ENCODE measurements at regions not wholly inside any gene's neighbourhood (a gene's known extent, or its start where the extent isn't known, plus 50 kb on each side); places are given as distances from the start of the nearest gene placed in this dataset.

GRCh38 chr1:78370356-78370755 lies 120.4 kb upstream of the PTGFR start:
- Histone ChIP-seq H3K27me3 (ENCODE audit: insufficient read depth, low read length) (no peaks in the 10 kb centered on the region), H4K91ac (ENCODE audit: low read depth, low read length) (no peak overlapping the region), H4K12ac (ENCODE audit: low read depth, low read length) (no peak overlapping the region), H3K4me3 (ENCODE audit: low read depth, low read length) (no peak overlapping the region), H3K4ac (ENCODE audit: low read depth, low read length) (no peak overlapping the region), H3K4me2 (ENCODE audit: low read length) (no peak overlapping the region), H2AK5ac (ENCODE audit: low read length) (no peak overlapping the region), H2BK120ac (ENCODE audit: insufficient read depth, low read length, poor library complexity) (no peak overlapping the region), H2BK12ac (ENCODE audit: low read length) (no peak overlapping the region), H3K79me1 (ENCODE audit: low read length) (no peaks in the 10 kb centered on the region), H2AFZ (ENCODE audit: insufficient read depth, low read length, poor library complexity) (no peak overlapping the region), H3K79me2 (ENCODE audit: control insufficient read depth, insufficient read depth, low read length, poor library complexity) (no peaks in the 10 kb centered on the region), H2BK5ac (ENCODE audit: low read depth, low read length, poor library complexity) (no peak overlapping the region), H3K18ac (ENCODE audit: low read length) (no peak overlapping the region), H3K9ac (ENCODE audit: low read length) (no peak overlapping the region), H4K8ac (ENCODE audit: low read depth, low read length) (no peak overlapping the region), H3K9me3 (ENCODE audit: insufficient read depth, low read depth, low read length) (no peaks in the 10 kb centered on the region), H3K27ac (ENCODE audit: low read depth, low read length) (no peak overlapping the region), H3K23ac (ENCODE audit: low read length) (no peak overlapping the region), H3K36me3 (ENCODE audit: control insufficient read depth in 1 of 2, insufficient read depth in 2 of 2, low read length in 2 of 2) (no peaks in the 10 kb centered on the region), H3K4me1 (ENCODE audit: control insufficient read depth in 1 of 2, insufficient read depth in 2 of 2, low read length in 2 of 2) (no peaks in the 10 kb centered on the region), H3K14ac (ENCODE audit: low read length) (no peak overlapping the region)
- no peak for DNase-seq
- no CpG with 5 or more reads among the region's 2 CpGs for WGBS (ENCODE audit: extremely low coverage, insufficient coverage, insufficient read length)

- no peak overlapping the region for H3K4me3 ChIP-seq (ENCODE audit: low read depth, low read length)
- H2AK5ac ChIP-seq (ENCODE audit: low read length) = no peak overlapping the region
- no CpG with 5 or more reads among the region's 2 CpGs for WGBS (ENCODE audit: extremely low coverage, insufficient coverage, insufficient read length)
- H3K4me2 ChIP-seq (ENCODE audit: low read length) = no peak overlapping the region
- no peaks in the 10 kb centered on the region for H3K79me2 ChIP-seq (ENCODE audit: control insufficient read depth, insufficient read depth, low read length, poor library complexity)
- H3K27me3 ChIP-seq (ENCODE audit: insufficient read depth, low read length) = no peaks in the 10 kb centered on the region
- H2BK12ac ChIP-seq (ENCODE audit: low read length) = no peak overlapping the region
- no peak overlapping the region for H4K91ac ChIP-seq (ENCODE audit: low read depth, low read length)
- H3K36me3 ChIP-seq (ENCODE audit: control insufficient read depth in 1 of 2, insufficient read depth in 2 of 2, low read length in 2 of 2) = no peaks in the 10 kb centered on the region
- no peaks in the 10 kb centered on the region for H3K79me1 ChIP-seq (ENCODE audit: low read length)
- H3K23ac ChIP-seq (ENCODE audit: low read length) = no peak overlapping the region
- no peaks in the 10 kb centered on the region for H3K4me1 ChIP-seq (ENCODE audit: control insufficient read depth in 1 of 2, insufficient read depth in 2 of 2, low read length in 2 of 2)
- no peak overlapping the region for H2BK5ac ChIP-seq (ENCODE audit: low read depth, low read length, poor library complexity)
- H4K12ac ChIP-seq (ENCODE audit: low read depth, low read length) = no peak overlapping the region
- H4K8ac ChIP-seq (ENCODE audit: low read depth, low read length) = no peak overlapping the region
- H3K9me3 ChIP-seq (ENCODE audit: insufficient read depth, low read depth, low read length) = no peaks in the 10 kb centered on the region
- no peak overlapping the region for H2AFZ ChIP-seq (ENCODE audit: insufficient read depth, low read length, poor library complexity)
- no peak overlapping the region for H3K9ac ChIP-seq (ENCODE audit: low read length)
- no peak overlapping the region for H3K4ac ChIP-seq (ENCODE audit: low read depth, low read length)
- no peak overlapping the region for H3K18ac ChIP-seq (ENCODE audit: low read length)
- no peak for DNase-seq
- H3K27ac ChIP-seq (ENCODE audit: low read depth, low read length) = no peak overlapping the region
- no peak overlapping the region for H2BK120ac ChIP-seq (ENCODE audit: insufficient read depth, low read length, poor library complexity)
- no peak overlapping the region for H3K14ac ChIP-seq (ENCODE audit: low read length)
These were observed 119.8 kb upstream of the PTGFR start for GRCh38 chr1:78370779-78371482.

- Histone ChIP-seq H4K91ac (ENCODE audit: low read depth, low read length) (no peak overlapping the region), H2AK5ac (ENCODE audit: low read length) (no peak overlapping the region), H2BK12ac (ENCODE audit: low read length) (no peak overlapping the region), H3K79me2 (ENCODE audit: control insufficient read depth, insufficient read depth, low read length, poor library complexity) (no peaks in the 10 kb centered on the region), H2BK120ac (ENCODE audit: insufficient read depth, low read length, poor library complexity) (no peak overlapping the region), H4K12ac (ENCODE audit: low read depth, low read length) (no peak overlapping the region), H3K18ac (ENCODE audit: low read length) (no peak overlapping the region), H2BK5ac (ENCODE audit: low read depth, low read length, poor library complexity) (no peak overlapping the region), H3K9me3 (ENCODE audit: insufficient read depth, low read depth, low read length) (no peaks in the 10 kb centered on the region), H3K4me3 (ENCODE audit: low read depth, low read length) (no peak overlapping the region), H2AFZ (ENCODE audit: insufficient read depth, low read length, poor library complexity) (no peak overlapping the region), H4K8ac (ENCODE audit: low read depth, low read length) (no peak overlapping the region), H3K9ac (ENCODE audit: low read length) (no peak overlapping the region), H3K4me1 (ENCODE audit: control insufficient read depth in 1 of 2, insufficient read depth in 2 of 2, low read length in 2 of 2) (no peaks in the 10 kb centered on the region), H3K4ac (ENCODE audit: low read depth, low read length) (no peak overlapping the region), H3K27ac (ENCODE audit: low read depth, low read length) (no peak overlapping the region), H3K36me3 (ENCODE audit: control insufficient read depth in 1 of 2, insufficient read depth in 2 of 2, low read length in 2 of 2) (no peaks in the 10 kb centered on the region), H3K27me3 (ENCODE audit: insufficient read depth, low read length) (no peaks in the 10 kb centered on the region), H3K79me1 (ENCODE audit: low read length) (no peaks in the 10 kb centered on the region), H3K14ac (ENCODE audit: low read length) (no peak overlapping the region), H3K23ac (ENCODE audit: low read length) (no peak overlapping the region), H3K4me2 (ENCODE audit: low read length) (no peak overlapping the region)
- no CpG with 5 or more reads among the region's 1 CpG for WGBS (ENCODE audit: extremely low coverage, insufficient coverage, insufficient read length)
- no peak for DNase-seq
These were observed 117.1 kb upstream of the PTGFR start for GRCh38 chr1:78373676-78374075.

GRCh38 chr1:78375996-78376395 lies 114.8 kb upstream of the PTGFR start:
- Histone ChIP-seq H4K12ac (ENCODE audit: low read depth, low read length) (no peak overlapping the region), H4K91ac (ENCODE audit: low read depth, low read length) (no peak overlapping the region), H4K8ac (ENCODE audit: low read depth, low read length) (no peak overlapping the region), H3K36me3 (ENCODE audit: control insufficient read depth in 1 of 2, insufficient read depth in 2 of 2, low read length in 2 of 2) (no peaks in the 10 kb centered on the region), H2BK12ac (ENCODE audit: low read length) (no peak overlapping the region), H3K27ac (ENCODE audit: low read depth, low read length) (no peak overlapping the region), H3K14ac (ENCODE audit: low read length) (no peak overlapping the region), H3K4me1 (ENCODE audit: control insufficient read depth in 1 of 2, insufficient read depth in 2 of 2, low read length in 2 of 2) (no peaks in the 10 kb centered on the region), H2BK120ac (ENCODE audit: insufficient read depth, low read length, poor library complexity) (no peak overlapping the region), H3K23ac (ENCODE audit: low read length) (no peak overlapping the region), H3K27me3 (ENCODE audit: insufficient read depth, low read length) (no peaks in the 10 kb centered on the region), H3K9ac (ENCODE audit: low read length) (no peak overlapping the region), H3K79me2 (ENCODE audit: control insufficient read depth, insufficient read depth, low read length, poor library complexity) (no peaks in the 10 kb centered on the region), H3K18ac (ENCODE audit: low read length) (no peak overlapping the region), H3K4me3 (ENCODE audit: low read depth, low read length) (no peak overlapping the region), H3K9me3 (ENCODE audit: insufficient read depth, low read depth, low read length) (no peaks in the 10 kb centered on the region), H2AK5ac (ENCODE audit: low read length) (no peak overlapping the region), H3K4me2 (ENCODE audit: low read length) (no peak overlapping the region), H3K79me1 (ENCODE audit: low read length) (no peaks in the 10 kb centered on the region), H3K4ac (ENCODE audit: low read depth, low read length) (no peak overlapping the region), H2AFZ (ENCODE audit: insufficient read depth, low read length, poor library complexity) (no peak overlapping the region), H2BK5ac (ENCODE audit: low read depth, low read length, poor library complexity) (no peak overlapping the region)
- WGBS (ENCODE audit: extremely low coverage, insufficient coverage, insufficient read length) = no CpG with 5 or more reads among the region's 3 CpGs
- no peak for DNase-seq
